ENCODE measurements at regions not wholly inside any gene's neighbourhood (a gene's known extent, or its start where the extent isn't known, plus 50 kb on each side); places are given as distances from the start of the nearest gene placed in this dataset.

GRCh38 chr3:46086083-46086437 is 58.8 kb upstream of the XCR1 start:
- 95% methylated on average over 4 of the region's 4 CpGs for whole genome bisulfite sequencing (ENCODE audit: insufficient coverage)
- Mint-ChIP-seq H3K27me3 (ENCODE audit: low read depth in 2 of 2) (peaks cover 0 to 2% of the 10 kb centered on the region in 2 donors), H3K4me3 (no peak overlapping the region), H3K27ac (no peak overlapping the region), H3K4me1 (peaks cover 5 to 11% of the 10 kb centered on the region in 2 donors), H3K9me3 (no peaks in the 10 kb centered on the region), H3K36me3 (no peaks in the 10 kb centered on the region)
- Histone ChIP-seq H3K36me3 (ENCODE audit: control insufficient read depth, insufficient read depth, low read length) (no peaks in the 10 kb centered on the region), H3K27ac (ENCODE audit: low read length) (no peak overlapping the region), H3K9me3 (ENCODE audit: control insufficient read depth, insufficient read depth, low read length) (no peaks in the 10 kb centered on the region), H3K4me1 (ENCODE audit: control insufficient read depth, insufficient read depth, low read length) (peaks cover 30% of the 10 kb centered on the region), H3K4me3 (ENCODE audit: low read length) (no peak overlapping the region), H3K27me3 (ENCODE audit: control insufficient read depth, insufficient read depth, low read length) (no peaks in the 10 kb centered on the region)
- DNase-seq (no peak), ATAC-seq (no peak)
- TF ChIP-seq CTCF (IDR thresholded peaks at IDR 0.05): no peak
- intact Hi-C loops (cut with micrococcal nuclease): loop anchor here (5.0 kb wide), 1 partner anchor 291 kb away; no protein-coding TSS in a partner anchor

GRCh38 chr3:46085421-46086082 is 58.3 kb upstream of the XCR1 start:
- ATAC-seq: no peak

GRCh38 chr3:46083956-46084355 is 56.7 kb upstream of the XCR1 start:
- Histone ChIP-seq H3K4me3 (ENCODE audit: low read length) (no peak overlapping the region), H3K27ac (ENCODE audit: low read length) (no peak overlapping the region), H3K27me3 (ENCODE audit: control insufficient read depth, insufficient read depth, low read length) (no peaks in the 10 kb centered on the region), H3K4me1 (ENCODE audit: control insufficient read depth, insufficient read depth, low read length) (peaks cover 9% of the 10 kb centered on the region), H3K9me3 (ENCODE audit: control insufficient read depth, insufficient read depth, low read length) (no peaks in the 10 kb centered on the region), H3K36me3 (ENCODE audit: control insufficient read depth, insufficient read depth, low read length) (no peaks in the 10 kb centered on the region)
- WGBS (ENCODE audit: insufficient coverage): 100% methylated on average over 1 of the region's 1 CpG
- Mint-ChIP-seq H3K4me3 (no peak overlapping the region), H3K27me3 (ENCODE audit: low read depth in 2 of 2) (peaks cover 0 to 2% of the 10 kb centered on the region in 2 donors), H3K36me3 (no peaks in the 10 kb centered on the region), H3K9me3 (no peaks in the 10 kb centered on the region), H3K27ac (no peak overlapping the region), H3K4me1 (peaks cover 6 to 8% of the 10 kb centered on the region in 2 donors)
- no peak for TF ChIP-seq CTCF (IDR thresholded peaks at IDR 0.05)
- intact Hi-C loops (cut with micrococcal nuclease): no loop called here
- ATAC-seq (no peak), DNase-seq (no peak)

More at GRCh38 chr3:46085421-46086082, 58.3 kb upstream of the XCR1 start:
- H3K4me3 Mint-ChIP-seq: no peak overlapping the region
- TF ChIP-seq CTCF (IDR thresholded peaks at IDR 0.05): no peak
- WGBS (ENCODE audit: insufficient coverage): 80% methylated on average over 3 of the region's 3 CpGs
- Histone ChIP-seq H3K4me1 (ENCODE audit: control insufficient read depth, insufficient read depth, low read length) (peaks cover 25% of the 10 kb centered on the region), H3K27me3 (ENCODE audit: control insufficient read depth, insufficient read depth, low read length) (no peaks in the 10 kb centered on the region), H3K36me3 (ENCODE audit: control insufficient read depth, insufficient read depth, low read length) (no peaks in the 10 kb centered on the region), H3K4me3 (ENCODE audit: low read length) (no peak overlapping the region), H3K27ac (ENCODE audit: low read length) (no peak overlapping the region), H3K9me3 (ENCODE audit: control insufficient read depth, insufficient read depth, low read length) (no peaks in the 10 kb centered on the region)
- H3K4me1 Mint-ChIP-seq: peaks cover 5 to 11% of the 10 kb centered on the region in 2 donors
- H3K27me3 Mint-ChIP-seq (ENCODE audit: low read depth in 2 of 2): peaks cover 0 to 2% of the 10 kb centered on the region in 2 donors
- intact Hi-C loops (cut with micrococcal nuclease): loop anchor here (5.0 kb wide), 1 partner anchor 292 kb away; no protein-coding TSS in a partner anchor
- no peaks in the 10 kb centered on the region for H3K36me3 Mint-ChIP-seq
- no peak overlapping the region for H3K27ac Mint-ChIP-seq
- no peak for DNase-seq
- H3K9me3 Mint-ChIP-seq: no peaks in the 10 kb centered on the region

- H3K27me3 ChIP-seq (ENCODE audit: control insufficient read depth, insufficient read depth, low read length): no peaks in the 10 kb centered on the region
- H3K27me3 Mint-ChIP-seq (ENCODE audit: low read depth in 2 of 2): peaks cover 0 to 2% of the 10 kb centered on the region in 2 donors
- H3K4me1 ChIP-seq (ENCODE audit: control insufficient read depth, insufficient read depth, low read length): peaks cover 3% of the 10 kb centered on the region
- 100% methylated on average over 1 of the region's 1 CpG for WGBS (ENCODE audit: insufficient coverage)
- DNase-seq: no peak
- H3K36me3 Mint-ChIP-seq: no peaks in the 10 kb centered on the region
- H3K4me3 Mint-ChIP-seq: no peak overlapping the region
- no peaks in the 10 kb centered on the region for H3K9me3 Mint-ChIP-seq
- no peaks in the 10 kb centered on the region for H3K9me3 ChIP-seq (ENCODE audit: control insufficient read depth, insufficient read depth, low read length)
- no peak overlapping the region for H3K4me3 ChIP-seq (ENCODE audit: low read length)
- H3K4me1 Mint-ChIP-seq: peaks cover 10 to 13% of the 10 kb centered on the region in 2 donors
- no peak overlapping the region for H3K27ac ChIP-seq (ENCODE audit: low read length)
- intact Hi-C loops (cut with micrococcal nuclease): no loop called here
- no peak for TF ChIP-seq CTCF (IDR thresholded peaks at IDR 0.05)
- no peaks in the 10 kb centered on the region for H3K36me3 ChIP-seq (ENCODE audit: control insufficient read depth, insufficient read depth, low read length)
- ATAC-seq: no peak
- H3K27ac Mint-ChIP-seq: no peak overlapping the region
Measured at GRCh38 chr3:46082849-46083248, 55.6 kb upstream of the XCR1 start.
